Mucosa of descending colon (tissue), 3 donors: ENCODE measurements at regions not wholly inside any gene's neighbourhood (a gene's known extent, or its start where the extent isn't known, plus 50 kb on each side); places are given as distances from the start of the nearest gene placed in this dataset.

Source experiments
- ATAC-seq: fragments of 200-7000 bp; cut with Tn5 transposase; one replicate; pipeline ENCODE4 v1.9.1; 2020; ENCODE audit warnings: mild to moderate bottlenecking, moderate library complexity
- DNase-seq, 3 donors: peaks; one replicate each; pipeline ENCODE4 v3.0.0-alpha.2; 2020
- H3K36me3 ChIP-seq: fragments of 200-600 bp; one replicate; pipeline ENCODE4 v1.8.0; 2021; ENCODE audit warnings: low read depth, mild to moderate bottlenecking
- H3K4me1 ChIP-seq: fragments of 200-600 bp; one replicate; pipeline ENCODE4 v1.8.0; 2021; ENCODE audit warnings: low read depth, mild to moderate bottlenecking
- H3K4me3 ChIP-seq: fragments of 200-600 bp; one replicate; pipeline ENCODE4 v1.8.0; 2021; ENCODE audit warnings: mild to moderate bottlenecking
- H3K9me3 ChIP-seq: fragments of 200-600 bp; one replicate; pipeline ENCODE4 v1.8.0; 2021; ENCODE audit warnings: mild to moderate bottlenecking
- intact Hi-C, 2 donors: fragments of 100-400 bp; cut with DNase I in 1 of 2; cut with micrococcal nuclease in 1 of 2; formaldehyde crosslinking; loops; one replicate each; pipeline versions ENCODE4 v1.11.0 to v1.11.1; 2022; cut with DNase I, micrococcal nuclease
- TF ChIP-seq, protein P1 (sequence below): fragments of 200-600 bp; IDR thresholded peaks from one replicate; pipeline ENCODE4 v1.8.0; 2022; ENCODE audit warnings: antibody characterized with exemption, mild to moderate bottlenecking
- donor health status: DM: no; HTN: no; CAD: no; lungs with moderate emphysema.
- donor health status: DM: no; HTN: no; CAD: no.
- donor health status: DM: no; HTN: yes; CAD: no.

DNA sequence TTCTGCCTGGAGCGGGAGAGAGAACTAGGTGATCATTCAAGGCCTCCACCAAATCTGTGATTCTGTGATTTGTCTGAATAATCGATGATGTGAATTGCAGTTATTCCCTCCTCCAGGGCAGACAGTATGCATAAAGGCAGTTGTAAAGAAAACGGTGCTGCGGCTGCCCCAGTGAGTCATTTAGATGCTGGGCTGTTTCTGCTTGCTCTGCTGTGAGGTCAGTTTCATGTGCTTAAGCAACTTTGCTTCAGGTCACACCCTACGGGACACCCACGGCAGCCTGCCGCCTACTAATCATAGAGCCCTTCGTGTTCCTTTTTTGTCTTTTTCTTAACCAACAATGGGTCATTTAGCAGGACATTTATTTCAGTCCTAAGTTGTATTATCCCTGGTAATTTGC, 158.1 kb upstream of the PITRM1 start:
- ATAC-seq (peak; percentile 43), DNase-seq (no peak)
- Histone ChIP-seq H3K9me3 (no peaks in the 10 kb centered on the region), H3K36me3 (no peaks in the 10 kb centered on the region), H3K4me3 (no peak overlapping the region), H3K4me1 (no peaks in the 10 kb centered on the region)
- intact Hi-C loops = no loop called here
- TF ChIP-seq, protein P1, sequence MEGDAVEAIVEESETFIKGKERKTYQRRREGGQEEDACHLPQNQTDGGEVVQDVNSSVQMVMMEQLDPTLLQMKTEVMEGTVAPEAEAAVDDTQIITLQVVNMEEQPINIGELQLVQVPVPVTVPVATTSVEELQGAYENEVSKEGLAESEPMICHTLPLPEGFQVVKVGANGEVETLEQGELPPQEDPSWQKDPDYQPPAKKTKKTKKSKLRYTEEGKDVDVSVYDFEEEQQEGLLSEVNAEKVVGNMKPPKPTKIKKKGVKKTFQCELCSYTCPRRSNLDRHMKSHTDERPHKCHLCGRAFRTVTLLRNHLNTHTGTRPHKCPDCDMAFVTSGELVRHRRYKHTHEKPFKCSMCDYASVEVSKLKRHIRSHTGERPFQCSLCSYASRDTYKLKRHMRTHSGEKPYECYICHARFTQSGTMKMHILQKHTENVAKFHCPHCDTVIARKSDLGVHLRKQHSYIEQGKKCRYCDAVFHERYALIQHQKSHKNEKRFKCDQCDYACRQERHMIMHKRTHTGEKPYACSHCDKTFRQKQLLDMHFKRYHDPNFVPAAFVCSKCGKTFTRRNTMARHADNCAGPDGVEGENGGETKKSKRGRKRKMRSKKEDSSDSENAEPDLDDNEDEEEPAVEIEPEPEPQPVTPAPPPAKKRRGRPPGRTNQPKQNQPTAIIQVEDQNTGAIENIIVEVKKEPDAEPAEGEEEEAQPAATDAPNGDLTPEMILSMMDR = no peak

DNA sequence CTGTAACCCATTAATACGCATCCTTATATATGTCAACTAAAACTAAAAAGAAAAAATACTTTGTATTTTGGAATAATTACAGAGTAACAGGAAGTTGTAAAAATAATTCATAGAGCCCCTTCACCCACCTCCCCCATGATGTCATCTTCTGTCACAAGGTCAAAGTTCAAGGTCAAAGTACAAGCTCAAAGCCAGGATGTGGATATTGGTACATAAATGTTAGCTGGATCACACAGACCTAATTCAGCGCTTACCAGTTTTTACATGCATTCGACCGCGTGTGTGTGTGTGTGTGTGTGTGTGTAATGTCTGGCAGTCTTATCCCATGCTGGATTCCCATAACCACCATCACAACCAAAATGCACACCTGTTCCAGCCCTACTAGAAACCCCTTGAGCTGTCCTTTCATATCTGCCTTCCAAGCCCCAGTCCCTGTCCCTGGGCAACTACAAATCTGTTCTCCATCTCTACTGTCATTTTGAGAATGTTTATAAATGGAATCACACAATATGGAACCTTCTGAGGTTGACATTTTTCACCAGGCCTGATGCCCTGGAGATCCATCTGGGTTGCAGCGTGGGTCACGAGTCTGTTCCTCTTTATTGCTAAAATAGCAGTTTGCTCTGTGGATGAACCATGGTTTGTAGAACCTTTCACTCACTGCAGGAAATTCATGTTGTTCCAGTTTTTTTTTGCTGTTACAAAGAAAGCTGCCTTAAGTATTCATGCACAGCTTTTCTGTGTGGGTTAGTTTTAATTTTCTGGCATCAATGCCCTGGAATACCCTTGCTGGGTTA, 153.6 kb upstream of the PITRM1 start:
- no peak for DNase-seq

DNA sequence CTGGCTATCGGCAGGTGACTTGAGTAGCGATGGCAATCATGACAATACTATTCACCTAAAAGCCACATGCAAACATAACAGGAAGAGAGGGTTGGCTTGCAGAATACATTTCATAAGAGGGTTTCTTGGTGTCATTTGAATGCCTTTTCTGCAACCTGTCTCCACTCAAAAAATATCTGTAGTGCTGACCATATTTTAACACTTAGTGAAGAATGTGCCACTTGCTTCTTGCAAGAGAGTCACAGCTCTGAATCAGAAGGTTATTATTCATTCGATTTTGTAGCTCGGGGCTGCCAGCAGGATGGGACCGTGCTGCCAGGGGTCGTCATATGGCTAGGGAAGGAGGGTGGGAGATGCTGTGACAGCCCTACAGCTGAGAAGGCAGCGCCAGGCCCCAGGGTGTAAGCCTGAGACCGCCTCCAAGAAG, 152.0 kb upstream of the PITRM1 start:
- Histone ChIP-seq H3K36me3 (no peaks in the 10 kb centered on the region), H3K4me3 (no peak overlapping the region), H3K9me3 (no peaks in the 10 kb centered on the region), H3K4me1 (no peaks in the 10 kb centered on the region)
- TF ChIP-seq, protein P1 = no peak
- DNase-seq (no peak), ATAC-seq (no peak)
- intact Hi-C loops = no loop called here

More for the DNA sequence above, 153.6 kb upstream of the PITRM1 start:
- ATAC-seq = no peak
- H3K4me3 ChIP-seq = no peak overlapping the region
- no peaks in the 10 kb centered on the region for H3K4me1 ChIP-seq
- no peaks in the 10 kb centered on the region for H3K36me3 ChIP-seq
- no peaks in the 10 kb centered on the region for H3K9me3 ChIP-seq
- intact Hi-C loops = no loop called here
- TF ChIP-seq, protein P1 = no peak

DNA sequence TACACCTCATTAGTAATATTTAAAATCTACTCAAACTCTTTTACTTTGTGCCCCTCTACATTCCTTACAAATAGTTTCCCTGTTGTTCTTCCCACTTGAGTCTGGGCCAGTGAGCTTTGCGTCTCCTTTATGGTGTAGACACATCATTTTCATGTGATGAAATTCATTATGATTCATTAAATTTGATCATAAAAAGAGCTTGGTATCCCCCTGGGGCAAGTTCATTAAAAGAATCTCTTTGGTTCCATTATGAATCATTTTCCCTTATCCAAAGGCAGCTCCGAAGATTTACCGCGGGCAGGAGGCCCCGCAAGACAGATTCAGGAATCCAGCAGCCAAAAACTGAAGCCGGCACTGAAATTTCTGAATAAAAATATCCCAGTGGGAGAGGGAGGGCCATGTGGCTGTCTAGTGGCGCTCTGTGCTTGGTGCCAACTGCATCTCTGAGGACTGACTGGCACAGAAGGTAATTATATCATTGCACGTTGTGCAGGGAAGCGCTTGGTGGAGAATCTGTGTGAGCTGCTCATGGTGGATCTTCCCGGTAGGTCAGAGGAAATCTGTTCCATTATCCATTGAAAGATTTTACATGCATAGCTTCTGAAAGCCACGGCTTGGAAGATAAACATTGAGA, 151.4 kb upstream of the PITRM1 start:
- ATAC-seq = no peak
- no peaks in the 10 kb centered on the region for H3K4me1 ChIP-seq

DNA sequence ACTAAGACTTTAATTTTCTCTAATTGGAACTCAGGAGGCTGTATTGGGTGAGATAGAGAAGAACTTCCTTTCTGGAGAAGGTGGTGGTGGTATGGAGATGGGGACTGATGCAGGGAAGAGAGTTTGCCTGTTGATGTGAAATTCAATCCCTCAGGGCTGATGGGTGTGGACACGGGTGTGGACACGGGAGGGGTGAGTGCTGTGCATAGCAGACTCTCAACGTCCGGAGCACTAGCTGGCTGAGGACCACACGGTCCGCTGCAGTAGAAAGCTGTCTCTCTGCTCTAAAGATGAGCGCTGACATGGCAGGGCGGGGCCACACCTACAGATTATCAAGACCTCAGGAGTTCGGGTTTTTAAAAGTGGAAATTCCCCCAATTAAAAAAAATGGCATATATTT, 148.5 kb upstream of the PITRM1 start:
- TF ChIP-seq, protein P1 = no peak
- intact Hi-C loops = no loop called here
- ATAC-seq = no peak
- no peaks in the 10 kb centered on the region for H3K36me3 ChIP-seq
- no peaks in the 10 kb centered on the region for H3K9me3 ChIP-seq
- no peaks in the 10 kb centered on the region for H3K4me1 ChIP-seq
- no peak for DNase-seq
- H3K4me3 ChIP-seq = no peak overlapping the region

More for the DNA sequence above, 151.4 kb upstream of the PITRM1 start:
- no peaks in the 10 kb centered on the region for H3K9me3 ChIP-seq
- intact Hi-C loops = no loop called here
- TF ChIP-seq, protein P1 = no peak
- no peak overlapping the region for H3K4me3 ChIP-seq
- DNase-seq = no peak
- H3K36me3 ChIP-seq = no peaks in the 10 kb centered on the region
